ENCODE measurements at regions not wholly inside any gene's neighbourhood (a gene's known extent, or its start where the extent isn't known, plus 50 kb on each side); places are given as distances from the start of the nearest gene placed in this dataset.

DNA sequence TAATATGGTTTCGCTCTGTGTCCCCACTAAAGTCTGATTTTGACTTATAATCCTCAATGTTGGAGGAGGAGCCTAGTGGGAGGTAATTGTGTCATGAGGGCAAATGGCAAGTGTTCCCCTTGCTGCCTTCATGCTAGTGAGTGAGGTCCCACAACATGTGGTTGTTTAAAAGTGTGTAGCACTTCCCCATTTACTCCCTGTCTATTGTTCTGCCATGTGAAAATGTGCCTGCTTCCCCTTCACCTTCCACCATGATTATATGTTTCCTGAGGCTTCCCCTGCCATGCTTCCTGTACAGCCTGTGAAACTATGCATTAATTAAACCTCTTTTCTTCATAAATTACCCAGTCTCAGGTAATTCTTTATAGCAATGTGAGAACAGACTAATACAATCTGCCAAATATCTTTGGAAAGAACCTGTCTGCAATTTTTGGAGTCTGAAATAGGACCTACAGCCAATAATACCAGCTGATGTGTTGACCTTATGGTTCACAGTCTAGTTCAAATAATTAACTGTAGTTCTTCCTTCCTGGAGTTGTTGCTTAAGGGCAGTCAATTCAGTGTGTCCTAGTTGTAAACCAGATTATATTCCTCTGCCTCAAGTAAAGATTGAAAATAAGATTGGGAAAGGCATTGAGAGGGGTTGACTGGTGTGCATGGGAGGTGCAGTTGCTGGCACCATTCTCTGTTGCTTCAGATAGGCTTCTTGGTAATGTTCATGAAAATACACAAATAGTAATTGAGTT lies 1442.9 kb downstream of the SLITRK1 start:
- no peak for DNase-seq (ENCODE audit: low read depth)
- H3K4me3 ChIP-seq (ENCODE audit: low read depth, low read length) = no peak overlapping the region

DNA sequence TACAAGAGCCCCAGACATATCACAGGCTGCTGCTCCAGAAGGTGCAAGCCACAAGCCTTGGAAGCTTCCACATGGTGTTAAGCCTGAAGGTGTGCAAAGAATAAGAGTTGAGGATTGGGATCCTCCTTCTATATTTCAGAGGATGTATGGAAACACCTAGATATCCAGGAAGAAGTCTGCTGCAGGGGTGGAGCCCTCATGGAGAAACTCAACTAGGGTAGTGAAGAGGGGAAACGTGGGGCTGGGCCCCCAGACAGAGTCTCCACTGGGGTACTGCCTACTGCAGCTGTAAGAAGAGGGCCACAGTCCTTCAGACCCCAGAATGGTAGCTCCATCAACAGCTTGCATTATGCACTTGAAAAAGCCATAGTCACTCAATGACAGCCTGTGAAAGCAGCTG lies 1444.0 kb downstream of the SLITRK1 start:
- no peak overlapping the region for H3K4me3 ChIP-seq (ENCODE audit: low read depth, low read length)
- no peak for DNase-seq (ENCODE audit: low read depth)

DNA sequence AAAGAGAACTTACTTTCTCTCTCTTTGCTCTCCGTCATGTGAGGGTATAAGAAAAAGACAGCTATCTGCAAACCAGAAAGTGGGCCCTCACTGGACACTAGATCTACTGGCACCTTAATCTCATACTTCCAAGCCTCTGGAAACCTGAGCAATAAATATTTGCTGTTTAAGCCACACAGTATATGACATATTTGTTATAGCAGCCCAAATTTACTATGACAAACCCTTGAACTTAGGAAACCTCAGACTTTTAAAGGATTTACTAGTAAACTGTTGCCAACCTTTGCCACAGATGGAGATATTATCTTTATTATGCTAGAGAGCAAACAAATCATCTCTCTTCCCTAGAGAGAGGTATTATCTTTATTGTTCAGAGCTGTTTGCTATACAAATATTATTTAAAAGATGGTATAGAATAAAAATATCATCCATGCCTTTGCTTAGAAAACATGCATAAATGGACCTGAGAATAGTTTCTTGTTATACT lies 1446.1 kb downstream of the SLITRK1 start:
- H3K4me3 ChIP-seq (ENCODE audit: low read depth, low read length) = no peak overlapping the region
- DNase-seq (ENCODE audit: low read depth) = no peak

DNA sequence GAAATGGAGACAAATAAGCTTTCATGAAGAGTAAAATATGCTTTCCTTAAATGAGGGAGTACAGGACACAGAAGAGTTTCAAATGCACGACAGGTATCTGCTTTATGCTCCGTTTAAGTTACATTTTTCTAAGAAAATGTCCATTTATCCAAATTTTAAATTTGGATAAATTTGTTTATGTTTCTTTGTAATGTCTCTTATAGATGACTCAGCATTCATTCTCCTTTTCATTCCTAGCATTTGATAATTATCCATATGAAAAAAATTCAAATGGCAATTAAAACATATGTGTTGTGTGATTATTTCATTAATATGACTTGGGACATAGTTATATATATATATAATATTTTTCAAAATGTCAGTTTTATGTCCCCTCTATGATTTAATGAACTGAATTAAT lies 1449.3 kb downstream of the SLITRK1 start:
- H3K4me3 ChIP-seq (ENCODE audit: low read depth, low read length) = no peak overlapping the region
- DNase-seq (ENCODE audit: low read depth) = no peak

DNA sequence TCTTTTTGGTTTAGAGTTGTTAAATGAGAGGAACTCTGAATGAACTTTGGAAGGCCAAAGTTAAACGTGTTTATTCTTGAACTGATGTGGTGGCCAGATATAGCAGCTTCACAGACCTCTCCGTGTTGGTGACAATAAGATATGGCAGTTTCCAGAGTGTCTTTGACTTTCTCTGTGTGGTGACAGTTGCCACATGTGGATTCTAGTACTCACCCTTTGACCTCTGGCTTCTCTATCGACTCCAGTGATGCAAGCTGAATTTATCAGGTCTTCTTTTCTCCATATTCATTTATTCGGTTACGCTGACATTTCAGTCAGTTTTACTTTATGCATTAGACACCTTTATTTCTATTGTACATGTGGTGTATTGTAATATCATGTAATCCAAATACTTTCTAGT lies 1469.5 kb downstream of the SLITRK1 start:
- H3K4me3 ChIP-seq (ENCODE audit: low read depth, low read length) = no peak overlapping the region
- DNase-seq (ENCODE audit: low read depth) = no peak

DNA sequence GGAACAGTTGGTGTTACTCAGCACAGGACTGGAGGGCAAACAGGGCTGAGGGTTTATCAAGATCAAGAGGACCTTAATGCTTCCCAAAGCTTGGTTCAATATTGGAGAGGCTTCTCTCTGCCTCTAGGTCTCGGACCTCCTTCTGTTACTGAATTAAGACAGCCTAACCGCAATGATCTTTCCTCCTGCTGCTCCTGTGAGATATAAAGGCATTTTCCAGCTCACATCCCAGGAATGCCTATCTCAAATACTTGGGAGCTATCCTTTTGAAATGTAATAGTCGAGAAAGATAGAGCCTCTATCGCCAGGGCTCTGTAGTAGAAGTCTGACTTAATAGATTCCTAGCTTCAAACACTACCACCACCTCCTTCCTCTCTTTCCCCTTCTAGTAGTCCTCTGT lies 1475.0 kb downstream of the SLITRK1 start:
- no peak for DNase-seq (ENCODE audit: low read depth)

DNA sequence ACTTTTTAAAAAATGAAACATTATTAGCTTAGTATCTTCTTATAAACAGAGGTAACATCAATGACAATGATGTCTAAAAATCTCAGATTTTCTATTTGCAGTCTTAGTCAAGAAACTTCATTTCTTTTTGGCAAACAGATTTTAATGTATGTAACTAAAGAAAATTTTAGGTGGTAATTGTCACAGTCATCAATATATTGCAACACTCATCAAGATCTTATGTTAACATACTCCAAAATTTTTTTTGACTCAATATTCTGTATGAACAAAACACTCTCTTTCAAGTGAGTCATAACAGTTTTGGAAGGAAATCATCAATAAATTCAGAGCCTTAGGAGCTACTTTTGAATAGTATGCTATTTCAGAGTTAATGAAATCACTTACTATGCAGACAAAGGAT lies 1507.6 kb downstream of the SLITRK1 start:
- no peak overlapping the region for H3K4me3 ChIP-seq (ENCODE audit: low read depth, low read length)
- DNase-seq (ENCODE audit: low read depth) = no peak

More for the DNA sequence above, 1475.0 kb downstream of the SLITRK1 start:
- no peak overlapping the region for H3K4me3 ChIP-seq (ENCODE audit: low read depth, low read length)

DNA sequence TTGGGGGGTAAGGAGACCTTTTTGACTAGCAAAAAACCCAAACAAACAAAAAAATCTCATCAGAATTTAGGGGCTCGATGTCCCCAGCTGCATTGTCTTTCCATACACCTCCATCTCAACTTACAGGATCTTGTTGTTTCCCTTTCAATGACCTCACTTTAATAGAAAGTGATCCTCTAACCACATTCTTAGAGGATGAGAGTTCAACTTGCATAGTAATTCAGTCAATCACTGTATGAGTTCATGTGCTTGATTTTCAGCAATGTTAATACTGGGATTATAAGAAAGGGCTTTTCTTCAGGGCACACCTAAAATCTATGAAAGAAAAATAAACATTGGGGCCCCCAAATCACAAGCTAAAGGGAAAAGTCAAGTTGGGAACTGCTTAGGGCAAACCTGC lies 1512.0 kb downstream of the SLITRK1 start:
- no peak for DNase-seq (ENCODE audit: low read depth)
- H3K4me3 ChIP-seq (ENCODE audit: low read depth, low read length) = no peak overlapping the region

DNA sequence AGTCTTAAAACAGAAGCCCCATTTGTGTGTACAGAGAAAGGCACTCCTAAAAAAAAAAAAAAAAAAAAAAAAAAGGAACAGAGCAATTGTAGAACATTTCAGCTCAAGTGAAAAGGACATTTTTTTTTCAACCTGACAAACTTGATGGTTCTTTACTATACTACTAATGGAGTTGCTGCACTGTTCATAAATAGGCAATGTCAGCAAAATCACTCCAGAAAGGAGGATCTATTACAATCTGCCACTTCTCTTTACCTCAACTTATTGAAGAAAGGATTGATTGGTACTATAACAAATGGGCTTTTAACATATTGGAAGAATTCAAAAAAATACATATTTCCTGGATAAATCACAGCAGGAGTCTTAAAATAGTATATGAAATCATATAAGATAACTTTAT lies 1517.7 kb downstream of the SLITRK1 start:
- DNase-seq (ENCODE audit: low read depth) = no peak

DNA sequence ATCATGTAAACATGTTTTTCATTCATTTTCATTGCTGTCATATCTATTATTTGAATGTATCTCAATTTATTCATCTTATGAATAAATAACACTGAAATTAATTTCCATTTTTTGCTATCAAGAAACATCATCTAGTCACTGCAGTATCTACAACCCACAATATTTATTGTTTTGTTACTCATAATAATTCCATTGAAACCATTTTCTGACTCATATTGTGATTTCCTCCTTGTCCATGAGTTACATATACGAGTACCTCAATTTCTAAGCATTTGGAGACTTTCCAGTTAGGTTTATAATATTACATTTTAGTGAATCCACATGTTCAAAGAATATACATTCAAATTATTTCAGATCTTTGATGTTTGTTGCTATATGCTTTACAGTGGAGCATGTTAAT lies 1524.0 kb downstream of the SLITRK1 start:
- no peak for DNase-seq (ENCODE audit: low read depth)

More for the DNA sequence above, 1517.7 kb downstream of the SLITRK1 start:
- H3K4me3 ChIP-seq (ENCODE audit: low read depth, low read length) = no peak overlapping the region

DNA sequence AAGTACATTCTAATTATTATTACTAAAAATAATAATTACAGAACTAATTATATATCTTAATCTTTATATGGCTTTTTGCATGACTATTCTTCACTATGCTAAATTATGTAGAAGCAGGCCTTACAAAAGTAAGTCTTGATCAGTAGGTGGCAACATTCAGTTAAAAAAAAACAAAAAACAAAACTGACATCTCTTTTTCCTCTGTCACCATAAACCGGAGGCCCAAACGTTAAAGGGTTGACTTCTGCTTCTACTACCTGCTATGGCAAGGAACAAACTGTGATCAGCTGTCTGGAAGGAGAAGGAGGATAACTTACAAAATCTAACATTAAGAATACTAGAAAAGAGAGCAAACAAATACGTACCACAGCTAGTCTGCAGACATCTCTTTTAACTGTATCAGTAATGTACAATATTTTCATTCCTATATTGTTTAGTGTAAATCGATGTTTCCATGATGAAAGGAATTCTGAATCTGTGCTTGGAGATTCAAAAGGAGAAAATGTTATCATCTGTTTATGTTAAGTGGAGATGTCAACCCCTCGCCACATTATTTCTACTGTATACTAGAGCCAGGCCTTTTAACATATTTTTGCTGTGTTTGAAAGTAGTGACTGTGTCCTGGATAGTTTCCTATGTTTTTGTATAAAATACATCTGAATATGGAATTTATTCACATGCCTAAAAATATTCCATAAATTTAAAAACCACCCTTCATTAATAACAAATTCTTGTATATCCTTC lies 1525.4 kb downstream of the SLITRK1 start:
- H3K4me3 ChIP-seq (ENCODE audit: low read depth, low read length) = no peak overlapping the region
- no peak for DNase-seq (ENCODE audit: low read depth)

More for the DNA sequence above, 1524.0 kb downstream of the SLITRK1 start:
- no peak overlapping the region for H3K4me3 ChIP-seq (ENCODE audit: low read depth, low read length)

DNA sequence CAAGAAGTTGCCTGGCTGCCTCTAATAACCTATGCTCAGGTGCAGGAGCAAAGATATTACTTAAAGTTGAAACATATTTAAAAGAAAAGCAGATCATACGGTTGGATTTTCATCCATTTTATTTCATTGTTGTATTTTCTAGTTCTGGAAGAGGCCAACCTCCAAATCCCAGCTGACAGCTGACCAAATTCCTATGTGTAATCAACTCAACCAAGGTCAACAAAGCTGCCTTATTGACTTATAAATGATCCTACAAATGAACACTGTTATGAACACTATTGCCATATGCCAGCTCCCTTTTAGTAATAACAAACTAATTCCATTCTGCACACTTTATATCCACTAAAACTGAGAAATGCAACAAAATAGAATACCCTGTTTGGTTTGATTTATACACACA lies 1537.4 kb downstream of the SLITRK1 start:
- no peak overlapping the region for H3K4me3 ChIP-seq (ENCODE audit: low read depth, low read length)
- no peak for DNase-seq (ENCODE audit: low read depth)

DNA sequence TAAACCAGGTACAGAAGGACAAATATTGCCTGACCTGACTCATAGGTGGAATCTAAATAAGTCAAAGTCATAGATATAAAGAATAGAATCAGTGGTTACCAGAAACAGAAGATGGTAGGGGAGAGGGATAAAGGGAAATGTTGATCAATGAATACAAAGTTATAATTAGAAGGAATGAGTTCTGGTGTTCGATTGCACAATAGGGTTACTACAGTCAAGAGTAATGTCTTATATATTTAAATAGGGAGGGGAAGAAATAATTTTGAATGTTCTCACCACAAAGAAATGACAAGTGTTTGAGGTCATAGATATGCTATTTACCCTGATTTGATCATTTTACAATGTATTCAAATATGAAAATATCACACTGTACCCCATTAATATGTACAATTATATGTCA lies 1541.2 kb downstream of the SLITRK1 start:
- no peak overlapping the region for H3K4me3 ChIP-seq (ENCODE audit: low read depth, low read length)
- no peak for DNase-seq (ENCODE audit: low read depth)

DNA sequence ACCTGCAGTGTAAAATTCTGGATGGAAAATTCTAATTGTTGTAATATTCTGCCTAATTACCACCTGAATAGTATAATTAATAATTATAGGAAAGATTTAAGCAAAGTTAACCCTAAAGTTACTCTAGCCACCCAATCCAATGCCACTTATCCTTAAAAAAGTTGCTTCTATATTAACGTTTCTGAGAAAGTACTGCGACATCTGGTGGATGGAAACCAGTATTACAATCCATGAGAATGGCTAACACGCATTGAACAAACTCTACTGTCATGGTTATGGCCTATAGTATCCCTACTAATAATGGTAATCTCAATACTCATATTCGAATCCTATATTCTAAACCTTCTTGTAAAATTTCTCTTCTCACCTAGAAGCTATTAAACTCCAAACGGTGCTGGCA lies 1551.8 kb downstream of the SLITRK1 start:
- no peak overlapping the region for H3K4me3 ChIP-seq (ENCODE audit: low read depth, low read length)
- DNase-seq (ENCODE audit: low read depth) = no peak

DNA sequence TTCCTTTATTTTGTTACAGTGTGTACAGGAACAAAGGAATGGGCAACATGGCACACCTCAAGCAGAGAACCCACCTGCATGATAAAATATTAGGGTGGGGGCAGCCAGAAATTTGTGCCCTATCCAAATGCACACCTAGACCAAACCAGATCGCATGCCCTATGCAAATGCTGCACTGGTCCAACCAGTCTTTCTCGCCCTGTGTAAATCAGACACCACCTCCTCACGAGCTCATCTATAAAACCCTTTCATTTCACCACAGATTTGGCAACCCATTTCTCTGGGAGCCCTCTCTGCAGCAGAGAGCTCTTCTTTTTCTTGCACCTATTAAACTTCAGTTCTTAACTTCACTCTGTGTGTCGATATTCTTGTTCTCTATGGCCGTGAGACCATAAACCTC lies 1559.2 kb downstream of the SLITRK1 start:
- no peak overlapping the region for H3K4me3 ChIP-seq (ENCODE audit: low read depth, low read length)

DNA sequence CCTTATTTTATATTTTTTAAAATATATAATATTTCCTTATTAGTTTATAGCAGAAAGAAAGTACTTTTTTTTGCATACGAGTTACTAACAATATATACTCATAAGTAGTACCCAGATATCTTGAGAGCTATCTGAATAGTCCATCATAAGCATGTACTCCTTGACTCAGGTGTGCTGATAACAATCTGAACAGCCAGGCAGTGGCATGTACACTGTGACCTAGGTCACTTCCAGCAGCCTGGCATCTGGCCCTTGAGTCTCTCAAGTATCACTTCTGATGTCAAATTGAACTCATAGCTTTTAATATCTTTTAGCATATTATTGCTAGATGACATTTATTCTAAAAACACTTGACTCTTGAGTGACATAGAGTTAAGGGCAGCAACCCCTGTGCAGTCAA lies 1576.7 kb downstream of the SLITRK1 start:
- no peak overlapping the region for H3K4me3 ChIP-seq (ENCODE audit: low read depth, low read length)
- no peak for DNase-seq (ENCODE audit: low read depth)

More for the DNA sequence above, 1559.2 kb downstream of the SLITRK1 start:
- no peak for DNase-seq (ENCODE audit: low read depth)

DNA sequence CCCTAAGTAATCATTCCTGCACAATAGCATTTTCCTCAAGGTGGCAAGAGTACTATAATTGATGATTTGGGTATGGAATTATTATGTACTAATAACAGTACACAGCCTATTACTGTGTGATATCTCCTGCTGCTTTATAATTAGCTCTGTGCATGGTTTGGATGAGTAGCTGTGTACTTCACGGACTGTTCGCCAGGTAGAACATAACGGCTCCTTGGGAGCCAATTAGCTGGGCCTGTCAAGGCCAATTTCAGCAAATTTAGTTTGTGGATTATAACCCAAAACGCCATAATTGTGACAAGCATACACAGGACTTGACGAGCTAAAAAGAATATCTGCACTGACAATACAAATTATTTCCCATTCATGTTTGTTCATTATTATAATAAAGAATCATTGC lies 1584.2 kb downstream of the SLITRK1 start:
- no peak for DNase-seq (ENCODE audit: low read depth)
- no peak overlapping the region for H3K4me3 ChIP-seq (ENCODE audit: low read depth, low read length)

DNA sequence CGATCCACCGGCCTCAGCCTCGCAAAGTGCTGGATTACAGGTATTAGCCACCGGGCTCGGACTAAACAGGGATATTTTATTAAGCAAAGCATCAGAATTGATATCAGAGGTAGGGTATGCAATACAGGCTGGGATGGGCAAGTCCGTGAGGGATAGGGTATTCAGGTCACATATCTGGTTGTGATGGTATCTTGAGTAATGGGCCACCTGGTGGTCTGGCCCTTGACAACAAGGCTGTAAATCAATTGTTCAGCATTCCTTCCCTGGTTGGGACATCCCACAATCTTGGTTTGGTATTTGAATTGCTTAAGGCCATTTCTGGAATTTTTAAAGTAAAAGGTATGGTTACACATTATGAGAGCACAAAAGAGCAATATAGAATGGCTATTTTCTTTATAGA lies 1588.0 kb downstream of the SLITRK1 start:
- DNase-seq (ENCODE audit: low read depth) = no peak
- no peak overlapping the region for H3K4me3 ChIP-seq (ENCODE audit: low read depth, low read length)

DNA sequence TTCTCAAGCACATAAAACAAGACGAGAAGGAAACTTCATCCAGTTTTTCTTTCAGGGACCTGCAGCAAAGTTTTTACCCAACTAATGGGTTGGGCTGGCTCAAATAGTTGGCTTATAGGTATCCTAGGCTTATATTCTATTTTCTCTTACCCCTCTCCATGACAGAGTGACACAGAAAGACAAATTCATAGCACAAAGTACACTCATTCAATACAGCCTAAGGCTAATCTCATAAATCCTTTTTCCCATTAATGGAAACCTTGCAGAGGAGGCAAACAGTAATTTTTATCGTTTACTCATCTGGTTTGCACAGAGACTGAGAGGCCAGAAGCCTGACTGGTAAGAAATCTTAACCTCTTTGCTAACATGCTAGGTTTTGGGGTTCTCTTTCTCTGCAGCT lies 1589.9 kb downstream of the SLITRK1 start:
- no peak overlapping the region for H3K4me3 ChIP-seq (ENCODE audit: low read depth, low read length)
- no peak for DNase-seq (ENCODE audit: low read depth)

DNA sequence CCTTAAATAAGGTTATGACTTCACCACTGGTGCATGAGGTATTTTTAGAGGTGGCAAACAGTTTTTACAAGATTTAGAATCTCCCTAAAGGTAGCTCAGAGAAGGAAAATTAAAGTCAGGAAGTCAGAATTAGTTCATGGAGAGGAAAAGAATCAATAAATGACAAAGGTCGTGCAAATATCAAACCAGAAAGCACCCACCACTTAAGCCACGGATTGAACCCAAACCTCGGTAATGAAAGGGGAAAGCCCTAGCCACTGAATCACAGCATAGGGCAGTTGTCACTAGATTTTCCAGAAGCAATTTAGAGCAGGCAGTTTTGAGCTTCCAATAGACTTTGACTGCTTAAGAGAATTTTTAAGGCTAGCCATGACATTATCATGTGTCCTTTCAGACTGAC lies 1590.4 kb downstream of the SLITRK1 start:
- no peak for DNase-seq (ENCODE audit: low read depth)
- no peak overlapping the region for H3K4me3 ChIP-seq (ENCODE audit: low read depth, low read length)

DNA sequence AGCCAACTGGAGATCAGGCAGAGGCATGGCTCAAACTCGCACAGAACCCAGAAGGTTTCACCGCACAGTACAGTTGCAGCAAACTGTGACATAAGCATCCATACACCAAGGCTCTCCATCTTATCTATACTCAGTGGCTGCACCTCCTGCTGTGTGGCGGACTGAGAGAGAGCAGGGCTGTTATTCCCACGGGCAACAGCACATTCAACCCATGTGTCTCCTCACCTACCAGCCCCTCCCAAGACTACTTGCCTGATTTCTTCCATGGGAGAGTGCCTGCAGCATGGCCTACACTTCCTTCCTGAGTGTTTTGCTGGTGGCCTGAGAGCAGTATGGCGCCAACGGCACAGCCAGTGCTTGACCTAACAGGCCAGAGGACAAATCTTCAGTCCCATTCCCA lies 1606.6 kb downstream of the SLITRK1 start:
- no peak overlapping the region for H3K4me3 ChIP-seq (ENCODE audit: low read depth, low read length)
- DNase-seq (ENCODE audit: low read depth) = no peak
